Testis (tissue), 2 donors: ENCODE measurements at regions not wholly inside any gene's neighbourhood (a gene's known extent, or its start where the extent isn't known, plus 50 kb on each side); places are given as distances from the start of the nearest gene placed in this dataset.

ENCODE experiments used
- DNase-seq: peaks from one replicate; pipeline ENCODE4 v3.0.0-alpha.2; 2019
- H3K27ac ChIP-seq, 2 donors: fragments of 200-600 bp; sonication (generic); one replicate each; pipeline ENCODE4 v1.5.1; 2019
- H3K27me3 ChIP-seq: fragments of 200-600 bp; sonication (generic); one replicate; pipeline ENCODE4 v1.5.1; 2019
- H3K36me3 ChIP-seq: fragments of 200-600 bp; sonication (generic); one replicate; pipeline ENCODE4 v1.5.1; 2017; ENCODE audit warnings: low read depth; ENCODE audit errors: missing control alignments
- H3K4me1 ChIP-seq: fragments of 200-600 bp; sonication (generic); one replicate; pipeline ENCODE4 v1.5.1; 2019
- H3K4me3 ChIP-seq, 2 donors: fragments of 200-600 bp; sonication (generic); one replicate each; pipeline ENCODE4 v1.5.1; 2017 to 2019
- H3K9me3 ChIP-seq: fragments of 200-600 bp; sonication (generic); one replicate; pipeline ENCODE4 v1.5.1; 2017
- CTCF ChIP-seq, 3 experiments: fragments of 450-650 bp in 2 of 3; fragments of 200-600 bp in 1 of 3; sonication (generic) in 1 of 3; IDR thresholded peaks; one replicate each; pipeline ENCODE4 v1.5.1; 2016 to 2019; ENCODE audit warnings: antibody characterized with exemption in 3 of 3, mild to moderate bottlenecking in 2 of 3, moderate library complexity in 1 of 3
- POLR2A ChIP-seq: fragments of 450-650 bp; IDR thresholded peaks from one replicate; pipeline ENCODE4 v1.6.1; 2017; ENCODE audit warnings: antibody characterized with exemption, mild to moderate bottlenecking, moderate library complexity
- WGBS, 2 donors: methylation state at CpG; one replicate each; pipeline ENCODE4 v1.1.5; 2018; 5-methylcytosine and 5-hydroxymethylcytosine counted together
- intact Hi-C: fragments of 100-400 bp; cut with DNase I; formaldehyde crosslinking; loops from one replicate; pipeline ENCODE4 v1.15.1; 2023; ENCODE audit warnings: low total_unique reads

GRCh38 chr11:119880143-119880542 lies 151.1 kb upstream of the NECTIN1 start:
- Histone ChIP-seq H3K9me3 (no peaks in the 10 kb centered on the region), H3K27ac (no peak overlapping the region), H3K4me1 (no peaks in the 10 kb centered on the region), H3K36me3 (no peaks in the 10 kb centered on the region), H3K27me3 (no peaks in the 10 kb centered on the region), H3K4me3 (no peak overlapping the region)
- no peak for DNase-seq
- no peak for TF ChIP-seq CTCF (IDR thresholded peaks at IDR 0.05)
- no peak for TF ChIP-seq POLR2A
- intact Hi-C loops: no loop called here
- 76 to 82% methylated on average over 4 of the region's 4 CpGs for WGBS, 2 donors

- TF ChIP-seq CTCF (IDR thresholded peaks at IDR 0.05) (no peak), POLR2A (no peak)
- Histone ChIP-seq H3K27me3 (no peaks in the 10 kb centered on the region), H3K9me3 (no peaks in the 10 kb centered on the region), H3K4me3 (no peak overlapping the region), H3K27ac (no peak overlapping the region), H3K36me3 (no peaks in the 10 kb centered on the region), H3K4me1 (no peaks in the 10 kb centered on the region)
- DNase-seq: no peak
- intact Hi-C loops: no loop called here
- 89 to 95% methylated on average over 6 of the region's 6 CpGs for WGBS, 2 donors
Measured at GRCh38 chr11:119878990-119879389, 150.0 kb upstream of the NECTIN1 start.

- intact Hi-C loops: no loop called here
- no peaks in the 10 kb centered on the region for H3K27me3 ChIP-seq
- H3K36me3 ChIP-seq: no peaks in the 10 kb centered on the region
- H3K9me3 ChIP-seq: no peaks in the 10 kb centered on the region
- TF ChIP-seq CTCF (IDR thresholded peaks at IDR 0.05): no peak
- TF ChIP-seq POLR2A: no peak
- no peak overlapping the region for H3K27ac ChIP-seq
- no peaks in the 10 kb centered on the region for H3K4me1 ChIP-seq
- no peak overlapping the region for H3K4me3 ChIP-seq
- DNase-seq: no peak
- WGBS, 2 donors: 89 to 92% methylated on average over 12 of the region's 12 CpGs
Measured at GRCh38 chr11:119876841-119877240, 147.8 kb upstream of the NECTIN1 start.

- intact Hi-C loops: no loop called here
- no peaks in the 10 kb centered on the region for H3K36me3 ChIP-seq
- H3K27ac ChIP-seq: no peak overlapping the region
- peak; percentile 17 for DNase-seq
- TF ChIP-seq POLR2A (no peak), CTCF (IDR thresholded peaks at IDR 0.05) (no peak)
- H3K9me3 ChIP-seq: no peaks in the 10 kb centered on the region
- no peak overlapping the region for H3K4me3 ChIP-seq
- no peaks in the 10 kb centered on the region for H3K27me3 ChIP-seq
- 74 to 78% methylated on average over 5 to 7 of the region's 7 CpGs for WGBS, 2 donors
- H3K4me1 ChIP-seq: no peaks in the 10 kb centered on the region
Measured at GRCh38 chr11:119875841-119876600, 147.0 kb upstream of the NECTIN1 start.

GRCh38 chr11:119874660-119875238 lies 145.7 kb upstream of the NECTIN1 start:
- Histone ChIP-seq H3K4me3 (no peak overlapping the region), H3K4me1 (no peaks in the 10 kb centered on the region), H3K27ac (no peak overlapping the region), H3K9me3 (no peaks in the 10 kb centered on the region), H3K36me3 (no peaks in the 10 kb centered on the region), H3K27me3 (no peaks in the 10 kb centered on the region)
- no peak for DNase-seq
- WGBS, 2 donors: 62 to 82% methylated on average over 14 to 15 of the region's 15 CpGs
- no peak for TF ChIP-seq POLR2A
- intact Hi-C loops: no loop called here
